Epithelial cell of esophagus (primary cell): ENCODE measurements at regions not wholly inside any gene's neighbourhood (a gene's known extent, or its start where the extent isn't known, plus 50 kb on each side); places are given as distances from the start of the nearest gene placed in this dataset.

ENCODE experiments used
- DNase-seq: peaks from one replicate; pipeline ENCODE4 v3.0.0; 2010; ENCODE audit warnings: low read depth
- H3K4me3 ChIP-seq: 2 replicates; pipeline ENCODE4 v1.5.1; 2011; ENCODE audit warnings: mild to moderate bottlenecking, low read length, control low read depth
- TF ChIP-seq, protein P1 (sequence below): IDR thresholded peaks from 2 replicates; pipeline ENCODE4 v1.5.1; 2011; ENCODE audit warnings: low read depth, mild to moderate bottlenecking, low read length, control low read depth, inconsistent platforms; ENCODE audit not compliant: insufficient read depth; ENCODE audit errors: missing control alignments

DNA sequence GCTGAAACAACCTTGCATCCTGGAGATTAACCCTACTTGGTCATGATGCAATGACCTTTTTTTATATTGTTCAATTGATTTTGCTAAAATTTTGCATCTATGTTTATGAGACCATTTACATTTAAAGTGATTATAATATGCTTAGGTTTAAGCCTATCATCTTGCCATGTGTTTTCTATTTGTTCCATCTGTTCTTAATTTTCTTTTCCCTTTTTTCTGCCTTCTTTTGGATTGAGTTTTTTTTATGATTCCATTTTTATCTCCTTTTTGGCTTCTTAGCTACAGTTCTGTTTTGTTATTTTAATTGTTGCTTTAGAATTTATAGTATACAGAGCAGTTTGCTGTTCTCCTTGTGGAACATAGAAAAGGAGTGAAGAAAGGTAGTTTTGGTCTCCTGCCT, 385.1 kb upstream of the USP24 start:
- DNase-seq, result no peak
- H3K4me3 ChIP-seq, result no peak overlapping the region
- TF ChIP-seq, protein P1, sequence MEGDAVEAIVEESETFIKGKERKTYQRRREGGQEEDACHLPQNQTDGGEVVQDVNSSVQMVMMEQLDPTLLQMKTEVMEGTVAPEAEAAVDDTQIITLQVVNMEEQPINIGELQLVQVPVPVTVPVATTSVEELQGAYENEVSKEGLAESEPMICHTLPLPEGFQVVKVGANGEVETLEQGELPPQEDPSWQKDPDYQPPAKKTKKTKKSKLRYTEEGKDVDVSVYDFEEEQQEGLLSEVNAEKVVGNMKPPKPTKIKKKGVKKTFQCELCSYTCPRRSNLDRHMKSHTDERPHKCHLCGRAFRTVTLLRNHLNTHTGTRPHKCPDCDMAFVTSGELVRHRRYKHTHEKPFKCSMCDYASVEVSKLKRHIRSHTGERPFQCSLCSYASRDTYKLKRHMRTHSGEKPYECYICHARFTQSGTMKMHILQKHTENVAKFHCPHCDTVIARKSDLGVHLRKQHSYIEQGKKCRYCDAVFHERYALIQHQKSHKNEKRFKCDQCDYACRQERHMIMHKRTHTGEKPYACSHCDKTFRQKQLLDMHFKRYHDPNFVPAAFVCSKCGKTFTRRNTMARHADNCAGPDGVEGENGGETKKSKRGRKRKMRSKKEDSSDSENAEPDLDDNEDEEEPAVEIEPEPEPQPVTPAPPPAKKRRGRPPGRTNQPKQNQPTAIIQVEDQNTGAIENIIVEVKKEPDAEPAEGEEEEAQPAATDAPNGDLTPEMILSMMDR, result no peak

DNA sequence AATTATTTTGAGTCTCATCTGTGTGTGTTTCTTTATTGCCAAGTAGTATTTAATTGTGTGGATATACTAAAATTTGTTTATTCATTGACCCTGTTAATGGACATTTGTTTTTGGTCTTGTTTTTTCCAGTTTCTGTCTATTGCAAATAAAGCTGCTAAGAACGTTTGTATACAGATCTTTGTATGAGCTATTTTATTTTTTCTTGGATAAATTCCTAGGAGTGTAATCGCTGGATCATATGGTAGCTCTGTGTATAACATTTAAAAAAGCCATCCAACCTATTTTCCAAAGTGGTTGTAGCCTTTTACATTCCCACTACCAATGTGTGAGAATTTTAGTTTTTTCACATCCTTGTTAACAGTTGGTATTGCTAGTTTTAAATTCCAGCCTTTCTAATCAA, 382.7 kb upstream of the USP24 start:
- DNase-seq, result no peak
- TF ChIP-seq, protein P1, result no peak
- H3K4me3 ChIP-seq, result no peak overlapping the region

DNA sequence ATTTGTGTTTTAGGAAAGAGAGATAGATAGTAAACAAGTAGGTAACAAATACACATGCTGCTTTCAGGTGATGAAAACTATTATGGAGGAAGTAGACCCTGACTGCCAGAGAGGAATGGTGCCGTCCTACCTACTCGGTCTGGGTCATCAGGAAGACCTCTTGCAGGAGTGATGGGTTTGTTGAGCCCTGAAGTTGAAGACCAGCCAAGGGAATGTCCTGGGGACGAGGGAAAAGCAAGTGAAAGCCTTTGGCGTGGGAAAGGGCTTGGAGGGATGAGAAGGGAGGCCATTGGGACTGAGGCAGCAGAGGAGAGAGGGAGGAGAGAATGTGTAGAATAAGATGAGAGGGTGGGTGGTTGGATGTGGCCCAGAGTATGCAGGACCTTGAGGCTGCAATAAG, 379.5 kb upstream of the USP24 start:
- TF ChIP-seq, protein P1, result no peak
- no peak overlapping the region for H3K4me3 ChIP-seq
- DNase-seq, result no peak

DNA sequence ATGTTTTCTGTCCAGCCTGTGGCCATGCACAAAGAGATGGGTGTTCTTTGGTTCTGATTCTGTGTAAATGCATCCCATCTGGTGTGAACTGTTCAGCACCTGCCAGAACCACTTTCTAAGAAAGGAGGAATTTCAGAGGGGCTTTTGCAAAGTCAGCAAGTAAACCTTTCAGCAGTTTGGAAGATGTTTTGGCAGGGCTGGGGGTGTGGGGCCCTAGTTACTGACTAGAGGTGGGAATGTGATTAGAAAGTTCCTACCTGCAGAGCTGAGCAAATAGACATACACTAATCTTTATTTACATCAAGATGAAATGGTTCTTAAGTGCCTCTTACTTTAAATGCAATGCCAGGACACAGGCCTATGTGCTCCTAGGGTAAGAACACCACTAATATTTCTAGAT, 378.1 kb upstream of the USP24 start:
- TF ChIP-seq, protein P1, result no peak
- no peak overlapping the region for H3K4me3 ChIP-seq
- DNase-seq, result no peak

DNA sequence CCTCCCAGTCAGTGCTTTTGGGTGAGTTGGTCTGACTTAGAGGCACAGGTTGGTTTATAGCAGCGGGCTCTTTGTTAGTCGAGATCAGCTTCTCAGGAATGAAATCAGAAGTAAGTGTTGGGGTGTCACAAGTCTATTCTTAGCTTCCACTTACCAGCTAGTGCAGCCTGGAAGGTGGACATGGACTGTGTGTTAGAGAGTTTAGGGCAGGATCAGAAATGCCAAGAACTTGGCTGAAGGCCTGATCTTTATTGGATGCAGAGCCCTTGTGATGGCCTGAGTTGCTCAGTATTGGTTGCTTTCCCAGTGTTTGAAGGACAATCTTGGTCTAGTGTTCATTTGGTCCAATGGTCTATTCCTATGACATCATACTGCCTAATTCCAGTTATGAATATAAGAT, 377.0 kb upstream of the USP24 start:
- DNase-seq, result no peak

DNA sequence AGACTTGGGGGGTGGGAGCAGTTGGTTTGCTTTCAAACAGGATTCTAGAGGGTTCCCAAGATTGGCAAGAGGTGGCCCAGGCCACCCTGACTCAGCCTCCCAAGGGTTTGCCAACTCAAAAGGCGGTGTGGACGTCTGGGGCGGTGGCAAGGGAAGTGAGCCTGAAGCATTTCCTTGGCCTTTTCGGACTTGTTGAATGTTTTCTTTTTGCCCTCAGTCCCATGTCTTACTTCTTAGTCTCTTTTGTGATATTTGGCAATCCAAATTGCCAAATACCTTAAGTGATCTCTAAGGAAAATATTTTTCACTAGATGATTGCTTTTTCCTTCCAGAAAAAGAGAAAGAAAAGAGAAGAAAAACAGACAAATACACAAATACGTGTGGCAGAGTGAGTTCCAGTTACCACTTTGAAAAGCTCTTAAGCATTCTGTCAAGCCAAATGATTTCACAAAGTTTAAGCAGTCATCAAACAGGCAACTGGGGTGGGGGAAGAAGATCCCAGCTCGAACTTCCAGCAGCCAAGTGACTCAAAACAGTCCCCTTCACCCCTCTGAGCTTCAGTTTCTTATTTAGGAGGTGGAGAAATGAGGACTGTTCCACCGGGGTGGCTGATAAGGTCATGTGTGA, 374.6 kb upstream of the USP24 start:
- H3K4me3 ChIP-seq, result no peak overlapping the region
- DNase-seq, result peak; percentile 55
- TF ChIP-seq, protein P1, result no peak

More for the DNA sequence above, 377.0 kb upstream of the USP24 start:
- TF ChIP-seq, protein P1, result no peak
- no peak overlapping the region for H3K4me3 ChIP-seq

DNA sequence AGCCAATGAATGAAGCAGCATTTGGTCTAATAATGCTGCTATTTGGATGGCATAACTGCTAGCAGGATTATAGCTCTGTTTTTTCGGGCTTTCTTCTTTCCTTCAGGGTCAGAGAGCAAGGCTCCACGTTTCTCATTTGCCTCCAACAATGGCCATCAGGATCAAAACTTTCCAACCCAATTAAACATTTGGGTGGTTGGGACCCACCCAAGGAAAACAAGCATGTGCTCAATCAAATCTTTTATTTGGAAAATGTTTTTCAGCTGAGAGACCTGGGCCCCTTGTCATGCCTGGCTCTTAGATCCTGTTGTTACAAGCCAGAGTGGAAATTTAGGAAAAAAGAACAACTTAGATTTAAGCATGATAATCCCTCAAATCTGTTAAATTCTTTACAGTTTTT, 373.1 kb upstream of the USP24 start:
- DNase-seq, result no peak
- H3K4me3 ChIP-seq, result no peak overlapping the region
- TF ChIP-seq, protein P1, result no peak
